NCI-H187 (cell line): ENCODE measurements at regions not wholly inside any gene's neighbourhood (a gene's known extent, or its start where the extent isn't known, plus 50 kb on each side); places are given as distances from the start of the nearest gene placed in this dataset.
A peak's percentile ranks its signal among the peaks of the same experiment; 100 is the strongest.
"Not testable (repeated sequence)": the region's sequence is repeated elsewhere in the genome, so short reads cannot be mapped to it uniquely, and the experiment has no call there.

ENCODE experiments used
- DNase-seq, 2 experiments: peaks; one replicate each; lab custom pipeline; 2025; lab: John Stamatoyannopoulos, UW

DNA sequence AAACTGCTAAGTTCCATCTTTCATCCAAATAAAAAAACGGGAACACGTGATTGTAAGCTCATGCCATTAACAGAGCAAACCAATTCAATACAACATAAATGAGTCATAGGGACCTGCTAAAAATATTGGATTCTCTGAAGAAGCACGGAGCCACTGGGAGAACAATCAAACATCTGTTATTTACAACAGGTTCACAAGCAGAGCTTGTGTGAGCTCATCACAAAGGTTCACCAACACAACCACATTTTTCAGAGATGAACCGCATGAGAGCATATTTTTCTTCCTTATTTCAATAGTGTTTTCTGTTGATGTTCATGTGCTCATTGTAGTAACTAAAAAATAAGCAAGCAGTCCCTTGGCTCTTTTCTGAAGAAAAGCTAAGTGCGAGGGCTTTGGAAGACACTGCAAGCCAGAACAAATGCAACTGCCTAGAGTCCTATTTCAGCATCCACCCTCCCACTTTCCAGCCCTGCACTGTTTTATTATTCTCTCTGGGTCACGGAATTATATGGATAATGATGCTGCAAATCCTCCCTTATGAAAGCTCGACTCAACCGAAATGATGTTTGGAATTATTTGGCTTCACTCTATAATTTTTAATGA is 545.8 kb downstream of the LIG4 start:
- no peak for DNase-seq

DNA sequence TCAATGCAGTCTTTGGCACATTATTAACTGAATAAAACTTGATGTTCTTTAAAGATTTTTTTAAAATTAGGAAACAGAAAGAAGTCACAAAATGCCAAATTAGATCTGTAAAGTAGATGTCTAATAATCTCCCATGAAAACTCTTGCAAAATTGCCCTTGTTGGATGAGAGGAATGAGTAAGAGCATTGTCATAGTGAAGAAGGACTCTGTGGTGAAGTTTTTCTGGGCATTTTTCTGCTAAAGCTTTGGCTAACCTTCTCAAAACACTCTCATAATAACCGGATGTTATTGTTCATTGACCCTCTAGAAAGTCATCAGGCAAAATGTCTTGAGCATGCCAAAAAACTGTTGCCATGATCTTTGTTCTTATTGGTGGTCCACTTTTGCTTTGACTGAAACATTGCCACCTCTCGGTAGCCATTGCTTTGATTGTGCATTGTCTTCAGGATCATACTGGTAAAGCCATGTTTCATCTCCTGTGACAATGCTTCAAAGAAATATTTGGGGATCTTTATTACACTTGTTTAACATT is 549.3 kb downstream of the LIG4 start:
- DNase-seq: no peak

DNA sequence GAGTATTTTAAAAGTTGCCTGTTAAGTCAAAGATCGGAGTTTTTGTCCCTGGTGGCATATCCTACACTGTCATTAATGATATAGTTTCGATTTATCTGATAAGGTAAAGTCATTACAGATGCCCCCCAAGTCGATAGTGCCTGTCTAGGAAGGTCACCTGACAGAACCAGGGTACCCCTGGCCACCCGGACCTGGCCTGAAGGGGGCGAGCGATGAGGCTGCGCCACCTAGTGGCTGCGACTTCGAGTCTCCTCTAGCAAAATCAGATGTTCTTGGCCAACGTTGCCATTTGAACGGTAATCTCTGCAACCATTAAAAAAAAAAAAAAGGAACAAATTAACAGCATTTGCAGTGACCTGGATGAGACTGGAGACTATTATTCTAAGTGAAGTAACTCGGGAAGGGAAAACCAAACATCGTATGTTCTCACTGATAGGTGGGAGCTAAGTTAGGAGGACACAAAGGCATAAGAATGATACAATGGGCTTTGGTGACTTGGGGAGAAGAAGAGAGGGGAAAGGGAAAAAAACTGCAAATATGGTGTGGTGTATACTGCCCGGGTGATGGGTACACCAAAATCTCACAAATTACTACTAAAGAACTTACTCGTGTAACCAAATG is 565.1 kb downstream of the LIG4 start:
- peak in 1 of 2 experiments; percentile 16 for DNase-seq

DNA sequence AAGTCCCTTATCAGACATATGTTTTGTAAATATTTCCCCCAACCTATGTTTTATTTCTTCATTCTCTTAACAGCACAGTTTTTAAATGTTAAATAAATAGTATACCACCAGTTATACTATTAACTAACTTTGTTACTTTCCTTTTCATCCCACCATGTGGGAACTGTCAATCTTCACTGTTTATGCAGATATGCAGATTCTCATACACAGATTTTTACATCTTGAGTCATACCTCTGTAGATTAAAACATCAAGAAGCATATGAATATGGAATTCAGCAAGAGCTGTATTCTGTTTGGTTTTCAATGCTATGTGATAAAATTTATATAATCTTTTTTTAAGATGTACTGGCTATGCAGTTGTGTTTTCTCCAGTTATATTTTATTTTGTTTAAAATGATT is 566.3 kb downstream of the LIG4 start:
- no peak for DNase-seq

DNA sequence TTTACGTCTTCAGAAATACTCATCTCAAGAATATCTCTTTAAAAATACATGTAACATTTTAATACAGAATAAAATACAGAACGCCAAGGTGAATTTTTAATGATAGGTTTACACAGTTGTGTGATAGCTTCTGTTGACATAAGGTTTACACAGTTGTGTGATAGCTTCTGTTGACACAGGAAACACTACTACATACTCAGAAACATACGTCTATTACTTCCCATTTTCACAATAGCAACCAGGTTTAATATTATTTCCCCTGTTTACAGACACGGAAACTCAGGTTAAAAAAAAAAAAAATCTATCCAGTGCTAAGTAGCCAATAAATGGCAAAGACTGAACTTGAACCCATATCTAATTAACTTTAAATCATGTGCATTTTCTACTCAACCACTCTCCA is 571.2 kb downstream of the LIG4 start:
- DNase-seq: no peak

DNA sequence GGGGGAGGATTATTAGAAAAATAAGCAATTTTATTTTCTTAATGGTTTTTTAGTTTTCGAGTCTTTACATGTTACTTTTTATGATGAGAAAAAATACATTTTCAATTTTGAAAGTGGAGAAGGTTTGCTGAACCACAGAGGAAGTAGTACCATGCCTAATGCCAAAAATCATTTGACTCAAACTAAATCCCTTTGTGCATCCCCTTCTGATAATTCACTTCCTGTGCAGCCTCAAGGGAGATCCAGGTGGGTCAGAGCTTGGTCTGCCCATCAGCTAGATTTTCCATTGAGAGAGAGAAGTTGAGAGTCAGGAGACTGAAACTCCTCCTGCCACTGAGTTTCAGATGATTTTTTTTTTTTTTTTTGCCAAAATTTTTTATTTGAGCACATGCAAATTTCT is 571.7 kb downstream of the LIG4 start:
- no peak for DNase-seq

- peak; percentile 47 to 62 for DNase-seq
Measured at GRCh38 chr13:107642831-107643230, 572.5 kb downstream of the LIG4 start.

DNA sequence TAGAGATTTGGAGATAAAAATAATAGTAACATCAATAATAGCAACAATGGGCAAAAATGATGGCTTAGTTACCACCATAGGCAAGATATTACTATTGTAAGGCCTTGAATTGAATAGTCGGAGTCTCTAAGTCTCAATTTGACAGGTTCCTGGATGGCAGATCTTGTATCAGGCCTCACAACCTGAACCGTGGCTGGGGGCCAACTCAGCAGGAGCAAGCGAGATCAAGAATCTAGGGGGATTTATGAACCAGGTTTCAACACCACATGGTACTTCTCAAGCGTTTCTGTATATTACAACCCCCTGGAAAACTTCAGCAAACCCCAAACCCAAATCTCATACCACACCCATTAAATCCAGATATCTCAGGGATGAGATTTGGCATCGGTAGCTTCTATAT is 573.8 kb downstream of the LIG4 start:
- no peak for DNase-seq

- no peak for DNase-seq
Measured at GRCh38 chr13:107625648-107626047, 589.7 kb downstream of the LIG4 start.

DNA sequence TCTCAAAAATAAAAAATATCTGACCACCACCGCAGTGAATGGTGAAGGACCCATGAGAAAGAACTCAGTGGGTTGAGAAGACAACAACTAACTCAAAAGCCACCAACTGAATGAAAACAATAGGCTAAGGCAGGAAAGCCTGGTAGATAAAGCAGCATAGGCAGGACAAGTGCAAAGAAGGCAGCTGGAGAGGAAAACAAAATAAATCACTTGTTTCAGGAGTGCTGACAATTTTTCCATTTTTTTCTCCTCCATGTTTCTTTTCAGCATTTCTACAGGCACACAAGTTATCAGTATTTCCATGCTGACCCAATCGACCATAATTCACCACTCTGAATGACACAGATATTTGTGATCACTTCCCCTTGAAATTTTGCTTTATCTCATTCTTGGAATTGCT is 597.8 kb downstream of the LIG4 start:
- DNase-seq: no peak

DNA sequence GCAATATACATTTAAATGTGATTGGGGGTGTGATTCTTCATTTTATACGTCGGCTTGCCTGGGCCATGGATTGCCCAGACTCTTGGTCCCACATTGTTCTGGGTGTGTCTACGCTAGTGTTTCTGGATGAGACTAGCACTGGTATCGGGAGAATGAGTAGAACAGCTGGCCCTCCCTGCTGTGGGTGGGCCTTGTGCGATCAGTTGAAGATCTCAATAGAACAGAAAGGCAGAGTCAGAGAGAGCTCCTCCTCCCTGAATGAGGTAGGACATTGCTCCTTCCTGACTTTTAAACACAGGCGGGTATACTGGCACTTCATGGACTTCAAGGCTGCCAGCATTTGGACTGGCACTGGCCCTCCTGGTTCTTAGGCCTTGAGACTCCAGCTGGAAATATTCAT is 603.0 kb downstream of the LIG4 start:
- no peak for DNase-seq

DNA sequence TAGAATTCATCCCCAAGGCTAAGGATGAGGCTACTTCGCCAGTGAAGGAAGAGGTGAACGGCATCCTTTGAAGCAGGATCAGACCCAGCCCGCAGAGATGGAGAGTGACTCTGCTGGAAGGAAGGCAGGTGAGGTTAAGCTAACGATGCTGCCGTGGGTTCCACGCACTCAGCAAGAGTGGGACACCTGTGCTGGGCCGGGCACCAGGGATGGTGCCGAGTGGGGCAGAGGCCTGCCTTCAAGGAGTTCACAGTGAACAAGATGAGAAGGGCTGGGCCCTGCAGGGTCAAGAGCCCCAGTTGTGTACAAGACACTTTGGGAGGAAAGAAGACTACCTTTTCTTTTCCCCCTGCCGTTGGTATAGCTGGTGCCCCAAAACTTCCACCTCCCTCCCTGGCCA is 606.6 kb downstream of the LIG4 start:
- DNase-seq: no peak

DNA sequence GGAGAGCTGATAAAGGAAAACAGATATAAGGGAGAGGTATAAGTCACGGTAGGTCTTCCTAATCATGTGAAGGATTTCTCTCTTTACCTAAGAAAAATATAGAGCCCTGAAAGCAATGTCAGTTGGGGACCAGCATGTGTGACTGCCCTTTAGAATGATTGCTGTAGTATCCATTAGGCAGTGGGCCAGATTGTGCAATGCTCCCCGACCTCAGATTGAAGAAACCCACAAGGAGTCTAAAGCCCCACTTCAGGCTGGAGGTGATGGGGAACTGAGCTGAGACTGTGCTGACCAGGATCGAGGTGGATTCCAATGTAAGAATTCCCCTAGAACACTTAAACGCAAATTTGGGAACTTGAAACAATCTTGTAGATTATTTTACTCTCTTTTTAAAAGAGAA is 614.4 kb downstream of the LIG4 start:
- DNase-seq: no peak

GRCh38 chr13:107596306-107596705 is 619.0 kb downstream of the LIG4 start:
- DNase-seq: not testable (repeated sequence)

DNA sequence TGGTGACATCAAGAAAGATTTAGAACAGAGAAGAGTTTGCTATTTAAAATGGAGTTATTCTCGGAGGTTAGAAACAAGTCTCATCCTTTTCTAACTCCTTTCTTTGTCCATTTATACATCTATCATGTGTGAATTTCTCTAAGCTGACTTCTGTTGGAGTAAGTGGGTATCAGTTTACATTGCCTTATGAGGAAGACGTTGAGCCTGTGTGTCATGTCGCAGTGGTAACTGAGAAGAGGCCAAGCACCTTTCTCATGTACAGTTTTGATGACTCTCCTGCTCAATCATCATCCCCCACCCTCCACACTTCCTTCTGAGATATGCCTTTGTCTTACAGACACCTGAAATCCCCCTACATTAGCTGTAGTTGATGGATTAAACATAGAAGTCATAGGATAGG is 624.8 kb downstream of the LIG4 start:
- DNase-seq: peak; percentile 41 to 43

DNA sequence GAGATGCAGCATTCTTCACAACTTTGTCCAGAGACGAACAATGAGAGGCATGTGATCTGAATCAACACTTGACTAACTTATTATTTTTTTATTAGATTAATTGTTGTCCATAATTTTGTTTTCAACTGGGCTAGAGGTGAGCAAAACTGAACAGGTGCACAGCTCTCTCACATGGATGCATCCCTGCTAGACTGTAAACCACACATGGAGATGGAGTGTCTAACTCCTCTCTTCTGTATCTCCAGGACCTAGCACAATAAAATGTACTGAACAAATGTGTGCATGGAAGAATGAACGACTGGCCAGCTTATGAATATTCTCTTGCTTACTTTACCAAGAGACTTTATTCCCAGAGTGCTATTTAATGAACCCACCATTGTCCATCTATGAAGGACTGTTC is 627.7 kb downstream of the LIG4 start:
- DNase-seq: no peak

DNA sequence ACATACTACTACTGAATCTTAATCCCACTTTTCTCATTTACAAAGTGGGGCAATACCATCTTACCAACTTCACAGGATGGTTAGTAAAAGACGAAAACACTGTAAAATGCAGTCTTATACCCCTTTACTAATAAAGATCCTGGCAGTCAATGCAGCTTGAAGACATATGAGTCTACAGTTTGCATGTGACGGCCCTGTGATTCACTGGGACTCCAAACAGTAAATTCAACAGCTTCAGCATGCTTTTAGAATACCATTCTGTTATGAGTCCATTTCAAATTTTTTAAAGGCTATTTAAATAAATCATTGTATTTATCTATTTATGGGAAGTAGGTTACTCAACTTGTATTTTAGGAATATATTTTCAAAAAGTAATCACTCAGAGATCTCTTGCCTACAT is 629.1 kb downstream of the LIG4 start:
- DNase-seq: no peak

DNA sequence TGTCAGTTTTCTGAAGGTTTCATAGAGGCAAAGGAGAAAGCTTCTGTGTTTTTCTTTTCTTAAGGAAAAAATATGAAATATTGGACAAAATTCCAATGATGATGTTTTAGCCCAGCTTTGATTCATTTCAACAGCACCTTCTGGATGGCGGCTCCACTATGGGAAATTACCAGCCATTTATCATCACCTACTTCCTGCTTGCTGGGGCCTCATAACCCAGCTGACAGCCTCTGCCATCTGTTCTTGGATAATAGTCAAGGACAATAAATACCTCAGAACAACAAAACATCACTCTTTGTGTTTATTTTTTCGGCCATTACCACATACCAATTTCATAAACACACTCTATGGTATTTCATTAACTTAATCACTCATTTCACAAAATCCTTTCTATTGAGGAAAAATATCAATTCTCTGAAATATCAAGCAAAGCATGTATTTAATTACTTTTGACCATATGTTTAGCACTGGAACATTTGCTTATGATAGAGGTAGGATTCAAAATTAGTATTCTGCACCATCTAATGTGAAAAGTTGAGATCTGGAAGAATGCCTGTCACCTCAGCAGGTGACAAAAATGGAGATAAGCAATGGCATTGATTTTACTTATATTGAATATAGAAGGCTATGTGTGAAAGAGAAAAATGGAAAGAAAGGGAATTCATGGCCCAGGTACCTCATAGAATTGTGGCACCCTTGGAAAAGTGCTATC is 629.7 kb downstream of the LIG4 start:
- no peak for DNase-seq

DNA sequence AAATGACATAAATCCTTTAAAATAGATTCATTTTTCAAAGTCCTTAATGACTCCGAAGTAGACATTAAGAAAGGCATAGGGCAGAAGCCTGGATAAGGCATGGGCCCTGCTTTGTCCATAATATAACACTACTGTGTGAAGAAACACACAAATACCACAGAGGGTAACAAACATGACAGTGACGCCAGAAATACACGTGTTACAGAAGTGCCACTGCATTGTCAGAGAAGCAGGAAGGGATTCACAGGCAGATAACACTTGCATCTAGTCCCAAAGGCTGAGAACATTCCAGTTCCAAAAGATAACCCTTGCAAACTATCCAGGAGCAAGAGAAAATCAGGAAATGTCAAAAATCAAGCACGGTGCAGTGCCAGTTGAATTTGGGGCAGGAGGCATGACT is 633.2 kb downstream of the LIG4 start:
- no peak for DNase-seq

DNA sequence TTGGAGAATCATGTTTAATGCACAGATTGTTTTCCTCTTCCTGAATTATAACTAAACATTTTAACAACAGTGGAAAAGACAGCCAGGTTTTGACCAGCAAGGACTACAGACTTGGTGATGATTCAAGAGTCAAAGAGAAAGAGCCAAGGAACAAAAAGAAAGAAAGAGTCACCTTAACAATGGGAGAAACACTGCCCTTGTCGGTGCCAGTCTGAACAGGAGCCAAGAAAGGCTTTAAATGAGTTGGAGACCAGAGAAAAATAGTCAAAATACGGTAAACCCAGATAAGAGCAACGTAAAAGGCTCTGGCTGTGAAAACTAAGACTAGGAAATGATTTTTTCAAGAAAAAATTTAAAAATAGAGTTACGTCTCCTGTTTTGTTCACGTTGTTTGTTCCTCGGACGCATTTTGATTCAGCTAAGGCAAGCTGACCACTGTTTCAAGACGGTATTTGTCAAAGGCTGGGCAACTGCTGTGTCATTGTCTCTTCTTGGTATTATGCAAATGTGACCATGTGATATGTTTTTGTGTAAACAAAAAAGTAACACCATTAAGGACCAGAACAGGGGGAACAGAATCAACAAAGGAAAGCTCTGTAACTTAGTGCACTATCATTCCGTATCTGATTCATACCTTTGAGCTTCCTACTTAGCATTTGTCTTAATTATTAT is 634.5 kb downstream of the LIG4 start:
- no peak for DNase-seq

GRCh38 chr13:107576430-107576829 is 638.9 kb downstream of the LIG4 start:
- no peak for DNase-seq

DNA sequence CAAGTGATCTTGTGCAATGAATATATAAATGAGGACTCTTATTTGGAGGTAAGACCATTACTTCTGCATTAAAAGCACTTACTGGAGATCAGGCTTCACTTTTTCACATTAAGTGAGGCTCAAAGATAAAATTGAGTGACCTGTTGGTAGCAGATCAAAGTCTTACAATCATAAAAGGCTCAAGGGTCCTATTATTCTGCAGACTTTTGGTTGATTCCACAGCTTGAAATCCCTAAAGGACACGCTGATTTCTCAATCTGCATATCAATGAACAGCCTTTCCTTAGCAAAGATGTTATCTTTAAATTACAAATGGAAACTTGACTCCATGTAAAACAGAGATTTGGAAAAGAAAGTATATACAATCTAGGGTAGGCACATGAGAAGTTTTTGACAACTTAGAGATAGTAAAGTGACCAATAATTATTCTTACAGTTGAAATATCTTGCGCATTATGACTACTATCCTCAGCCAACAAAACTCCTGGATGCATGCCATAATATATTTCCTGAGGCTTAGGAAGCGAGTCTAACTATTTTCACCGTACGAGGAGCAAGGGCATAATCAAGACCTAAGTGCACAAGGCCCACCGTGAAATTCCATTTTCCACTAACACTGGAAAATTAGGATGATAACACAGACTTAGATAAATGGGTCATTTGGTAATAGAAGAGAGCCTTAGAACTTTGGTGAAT is 640.7 kb downstream of the LIG4 start:
- peak in 1 of 2 experiments; percentile 35 for DNase-seq
